Esophagus (tissue), 2 donors: ENCODE measurements at regions not wholly inside any gene's neighbourhood (a gene's known extent, or its start where the extent isn't known, plus 50 kb on each side); places are given as distances from the start of the nearest gene placed in this dataset.

Source experiments
- H3K27ac ChIP-seq, 2 donors: one replicate each; pipeline ENCODE4 v1.5.1; 2013; ENCODE audit warnings: low read depth in 2 of 2, mild to moderate bottlenecking in 2 of 2, inconsistent platforms in 1 of 2, low read length in 1 of 2, moderate library complexity in 1 of 2
- H3K27me3 ChIP-seq, 2 donors: one replicate each; pipeline ENCODE4 v1.6.1; 2013; ENCODE audit warnings: low read length in 2 of 2, control low read depth in 1 of 2, mild to moderate bottlenecking in 1 of 2; ENCODE audit not compliant: insufficient read depth in 2 of 2, control insufficient read depth in 1 of 2
- H3K36me3 ChIP-seq, 2 donors: one replicate each; pipeline ENCODE4 v1.6.1; 2013; ENCODE audit warnings: low read length in 1 of 2; ENCODE audit not compliant: control insufficient read depth in 2 of 2, insufficient read depth in 2 of 2
- H3K4me1 ChIP-seq, 2 donors: one replicate each; pipeline ENCODE4 v1.6.1; 2013; ENCODE audit warnings: low read length in 1 of 2; ENCODE audit not compliant: control insufficient read depth in 2 of 2, insufficient read depth in 2 of 2
- H3K4me3 ChIP-seq, 2 donors: one replicate each; pipeline ENCODE4 v1.5.1; 2013; ENCODE audit warnings: low read length in 2 of 2, mild to moderate bottlenecking in 2 of 2, low read depth in 1 of 2, moderate library complexity in 1 of 2
- H3K9me3 ChIP-seq, 2 donors: one replicate each; pipeline ENCODE4 v1.6.1; 2013; ENCODE audit warnings: mild to moderate bottlenecking in 2 of 2, low read depth in 1 of 2, low read length in 1 of 2, moderate library complexity in 1 of 2; ENCODE audit not compliant: control insufficient read depth in 2 of 2, insufficient read depth in 1 of 2
- WGBS, 2 donors: extraction: QIAGEN DNeasy Blood & Tissue Kit; methylation state at CpG; one replicate each; pipeline ENCODE4 v1.1.7; 2013; 5-methylcytosine and 5-hydroxymethylcytosine counted together
- donor health status: healthy with polysubstance abuse.
- donor health status: Bipolar disorder and iron deficiency.

- Histone ChIP-seq H3K9me3 (no peaks in the 10 kb centered on the region), H3K4me3 (no peak overlapping the region), H3K27me3 (no peaks in the 10 kb centered on the region), H3K36me3 (no peaks in the 10 kb centered on the region), H3K4me1 (no peaks in the 10 kb centered on the region), H3K27ac (no peak overlapping the region)
- 63 to 68% methylated on average over 1 of the region's 1 CpG for WGBS, 2 donors
Observed at GRCh38 chr4:60812811-60813210, 387.3 kb upstream of the ADGRL3 start.

GRCh38 chr4:60814549-60814948 is 385.6 kb upstream of the ADGRL3 start:
- WGBS, 2 donors, result 76 to 78% methylated on average over 4 of the region's 4 CpGs

GRCh38 chr4:60817609-60818008 is 382.5 kb upstream of the ADGRL3 start:
- no peak overlapping the region for H3K27ac ChIP-seq
- H3K4me1 ChIP-seq, result no peaks in the 10 kb centered on the region
- no peak overlapping the region for H3K4me3 ChIP-seq
- H3K27me3 ChIP-seq, result no peaks in the 10 kb centered on the region
- no peaks in the 10 kb centered on the region for H3K36me3 ChIP-seq
- no peaks in the 10 kb centered on the region for H3K9me3 ChIP-seq
- 89% methylated on average over 1 of the region's 1 CpG for WGBS, 2 donors

More at GRCh38 chr4:60814549-60814948, 385.6 kb upstream of the ADGRL3 start:
- Histone ChIP-seq H3K27ac (no peak overlapping the region), H3K4me1 (no peaks in the 10 kb centered on the region), H3K9me3 (no peaks in the 10 kb centered on the region), H3K36me3 (no peaks in the 10 kb centered on the region), H3K27me3 (no peaks in the 10 kb centered on the region), H3K4me3 (no peak overlapping the region)

DNA sequence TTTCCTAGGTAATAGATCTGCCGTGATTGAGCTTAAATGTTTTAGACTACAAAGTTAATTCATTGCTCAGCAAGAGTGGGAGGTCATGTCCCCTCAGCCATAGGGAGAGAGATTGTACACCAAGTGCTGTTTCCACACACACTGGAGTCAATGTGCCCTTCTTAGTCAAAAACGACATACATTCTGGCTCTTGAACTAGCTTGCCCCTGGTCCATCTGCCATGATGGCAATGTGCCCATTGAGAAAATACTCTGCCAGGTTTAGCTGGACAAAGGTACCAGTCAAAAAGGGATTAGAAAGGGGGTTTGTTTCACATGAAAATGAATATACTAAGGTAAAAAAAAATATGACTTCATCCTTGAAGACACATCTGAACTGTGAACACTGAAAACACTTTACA is 377.1 kb upstream of the ADGRL3 start:
- no peaks in the 10 kb centered on the region for H3K27me3 ChIP-seq
- 68 to 76% methylated on average over 2 of the region's 2 CpGs for WGBS, 2 donors
- no peak overlapping the region for H3K27ac ChIP-seq
- no peaks in the 10 kb centered on the region for H3K9me3 ChIP-seq
- no peaks in the 10 kb centered on the region for H3K4me1 ChIP-seq
- no peaks in the 10 kb centered on the region for H3K36me3 ChIP-seq
- H3K4me3 ChIP-seq, result no peak overlapping the region

GRCh38 chr4:60840020-60840419 is 360.1 kb upstream of the ADGRL3 start:
- no peaks in the 10 kb centered on the region for H3K4me1 ChIP-seq
- H3K36me3 ChIP-seq, result no peaks in the 10 kb centered on the region
- 78 to 84% methylated on average over 1 of the region's 1 CpG for WGBS, 2 donors
- no peaks in the 10 kb centered on the region for H3K27me3 ChIP-seq
- H3K9me3 ChIP-seq, result no peaks in the 10 kb centered on the region
- H3K27ac ChIP-seq, result no peak overlapping the region
- no peak overlapping the region for H3K4me3 ChIP-seq

DNA sequence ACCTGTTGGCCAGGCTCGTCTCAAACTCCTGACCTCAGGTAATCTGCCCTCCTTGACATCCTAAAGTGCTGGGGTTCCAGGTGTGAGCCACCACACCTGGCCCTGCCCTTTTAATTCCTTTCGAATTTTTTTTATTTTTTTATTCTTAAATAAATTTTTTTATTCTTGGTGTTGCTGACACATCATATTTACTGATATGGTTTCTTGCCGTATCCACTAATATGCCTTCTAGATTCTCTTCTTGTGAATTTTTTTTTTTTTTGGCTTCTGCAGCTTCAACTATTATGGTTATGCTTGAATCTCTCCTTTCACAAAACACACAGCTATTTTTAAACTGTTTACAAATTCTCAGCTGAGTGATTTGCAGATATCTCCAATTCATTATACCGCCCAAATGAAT is 353.4 kb upstream of the ADGRL3 start:
- Histone ChIP-seq H3K36me3 (no peaks in the 10 kb centered on the region), H3K27me3 (no peaks in the 10 kb centered on the region), H3K9me3 (peaks cover 0 to 2% of the 10 kb centered on the region in 2 donors), H3K4me3 (no peak overlapping the region), H3K4me1 (no peaks in the 10 kb centered on the region), H3K27ac (no peak overlapping the region)
- 71 to 79% methylated on average over 4 of the region's 4 CpGs for WGBS, 2 donors

- H3K36me3 ChIP-seq, result no peaks in the 10 kb centered on the region
- no peaks in the 10 kb centered on the region for H3K27me3 ChIP-seq
- H3K9me3 ChIP-seq, result peaks cover 0 to 2% of the 10 kb centered on the region in 2 donors
- 51 to 64% methylated on average over 4 of the region's 4 CpGs for WGBS, 2 donors
- H3K27ac ChIP-seq, result no peak overlapping the region
- no peaks in the 10 kb centered on the region for H3K4me1 ChIP-seq
- H3K4me3 ChIP-seq, result no peak overlapping the region
Observed at GRCh38 chr4:60847614-60848013, 352.5 kb upstream of the ADGRL3 start.

GRCh38 chr4:60857130-60857753 is 342.9 kb upstream of the ADGRL3 start:
- WGBS, 2 donors, result 77 to 85% methylated on average over 6 of the region's 6 CpGs

GRCh38 chr4:60863442-60863841 is 336.7 kb upstream of the ADGRL3 start:
- H3K27me3 ChIP-seq, result no peaks in the 10 kb centered on the region
- no peaks in the 10 kb centered on the region for H3K4me1 ChIP-seq
- no peaks in the 10 kb centered on the region for H3K36me3 ChIP-seq
- H3K27ac ChIP-seq, result no peak overlapping the region
- H3K4me3 ChIP-seq, result no peak overlapping the region
- 87 to 97% methylated on average over 3 of the region's 3 CpGs for WGBS, 2 donors
- H3K9me3 ChIP-seq, result no peaks in the 10 kb centered on the region

More at GRCh38 chr4:60857130-60857753, 342.9 kb upstream of the ADGRL3 start:
- H3K9me3 ChIP-seq, result no peaks in the 10 kb centered on the region
- no peak overlapping the region for H3K4me3 ChIP-seq
- no peaks in the 10 kb centered on the region for H3K27me3 ChIP-seq
- H3K36me3 ChIP-seq, result no peaks in the 10 kb centered on the region
- no peak overlapping the region for H3K27ac ChIP-seq
- H3K4me1 ChIP-seq, result no peaks in the 10 kb centered on the region

GRCh38 chr4:60865273-60865672 is 334.9 kb upstream of the ADGRL3 start:
- Histone ChIP-seq H3K27me3 (no peaks in the 10 kb centered on the region), H3K9me3 (no peaks in the 10 kb centered on the region), H3K4me1 (no peaks in the 10 kb centered on the region), H3K36me3 (no peaks in the 10 kb centered on the region), H3K4me3 (no peak overlapping the region), H3K27ac (no peak overlapping the region)
- 66 to 71% methylated on average over 4 of the region's 4 CpGs for WGBS, 2 donors
